OCI-LY1 (cell line): ENCODE measurements at regions not wholly inside any gene's neighbourhood (a gene's known extent, or its start where the extent isn't known, plus 50 kb on each side); places are given as distances from the start of the nearest gene placed in this dataset.

Source experiments
- EZH2 ChIP-seq: fragments of 200-600 bp; sonication (generic), shearing (Covaris generic); IDR thresholded peaks from 2 replicates; pipeline ENCODE4 v1.8.0; 2017; ENCODE audit warnings: borderline replicate concordance, mixed run types, mild to moderate bottlenecking, antibody characterized with exemption, low read length, moderate library complexity, mixed read lengths
- TF ChIP-seq, protein P1 (sequence below): fragments of 200-600 bp; sonication (generic), shearing (Covaris generic); IDR thresholded peaks from 2 replicates; pipeline ENCODE4 v1.5.1; 2017; ENCODE audit warnings: mild to moderate bottlenecking, antibody characterized with exemption, low read length, moderate library complexity, mixed read lengths

DNA sequence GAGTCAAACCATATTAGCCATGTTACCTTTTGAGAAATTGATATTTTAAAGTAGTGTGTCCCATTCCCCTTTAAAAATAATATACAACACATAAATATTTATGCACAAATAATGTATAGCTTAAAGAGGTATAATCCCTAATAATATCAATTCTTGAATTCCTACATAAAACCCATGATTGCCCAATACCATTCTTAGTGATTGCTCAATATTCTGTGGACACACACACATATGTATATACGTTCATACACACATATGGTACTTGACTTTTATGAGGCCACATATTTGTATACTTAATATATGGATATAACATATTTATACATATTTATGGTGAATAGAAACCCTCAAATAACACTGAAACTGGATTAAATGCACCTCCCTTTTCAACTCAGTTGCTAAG lies 367.4 kb downstream of the ZBBX start:
- TF ChIP-seq, protein P1, sequence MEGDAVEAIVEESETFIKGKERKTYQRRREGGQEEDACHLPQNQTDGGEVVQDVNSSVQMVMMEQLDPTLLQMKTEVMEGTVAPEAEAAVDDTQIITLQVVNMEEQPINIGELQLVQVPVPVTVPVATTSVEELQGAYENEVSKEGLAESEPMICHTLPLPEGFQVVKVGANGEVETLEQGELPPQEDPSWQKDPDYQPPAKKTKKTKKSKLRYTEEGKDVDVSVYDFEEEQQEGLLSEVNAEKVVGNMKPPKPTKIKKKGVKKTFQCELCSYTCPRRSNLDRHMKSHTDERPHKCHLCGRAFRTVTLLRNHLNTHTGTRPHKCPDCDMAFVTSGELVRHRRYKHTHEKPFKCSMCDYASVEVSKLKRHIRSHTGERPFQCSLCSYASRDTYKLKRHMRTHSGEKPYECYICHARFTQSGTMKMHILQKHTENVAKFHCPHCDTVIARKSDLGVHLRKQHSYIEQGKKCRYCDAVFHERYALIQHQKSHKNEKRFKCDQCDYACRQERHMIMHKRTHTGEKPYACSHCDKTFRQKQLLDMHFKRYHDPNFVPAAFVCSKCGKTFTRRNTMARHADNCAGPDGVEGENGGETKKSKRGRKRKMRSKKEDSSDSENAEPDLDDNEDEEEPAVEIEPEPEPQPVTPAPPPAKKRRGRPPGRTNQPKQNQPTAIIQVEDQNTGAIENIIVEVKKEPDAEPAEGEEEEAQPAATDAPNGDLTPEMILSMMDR: no peak
- TF ChIP-seq EZH2: no peak
